ENCODE measurements at regions not wholly inside any gene's neighbourhood (a gene's known extent, or its start where the extent isn't known, plus 50 kb on each side); places are given as distances from the start of the nearest gene placed in this dataset.

DNA sequence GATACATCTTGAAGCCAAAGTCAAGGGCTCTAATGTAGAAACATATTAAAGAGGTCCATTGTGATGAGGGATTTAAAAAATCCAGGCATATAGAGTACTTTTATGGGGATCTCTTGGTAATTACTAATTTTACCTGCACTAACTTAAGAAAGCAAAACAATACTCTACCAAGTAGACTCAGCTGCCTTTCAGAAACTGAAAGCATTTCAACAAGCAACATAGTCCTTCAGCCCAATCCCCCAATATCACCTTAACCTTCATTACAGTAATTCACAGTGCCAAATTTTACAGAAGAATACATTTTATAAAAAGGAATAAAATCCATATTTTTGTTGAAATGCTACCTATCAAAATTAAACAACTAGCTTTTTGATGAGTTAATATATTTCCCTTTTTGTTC lies 422.9 kb downstream of the DTHD1 start:
- H3K4me3 Mint-ChIP-seq, result no peak overlapping the region
- H3K9me3 Mint-ChIP-seq, result peaks cover 3% of the 10 kb centered on the region
- no peak overlapping the region for H3K27ac Mint-ChIP-seq
- POLR2A ChIA-PET, result no interaction called here
- no peak for TF ChIP-seq CTCF (IDR thresholded peaks at IDR 0.05)
- CTCF ChIA-PET, result no interaction called here
- H3K36me3 Mint-ChIP-seq (ENCODE audit: low read depth), result no peaks in the 10 kb centered on the region
- DNase-seq, result no peak
- intact Hi-C loops (cut with micrococcal nuclease), result no loop called here
- no peak for ATAC-seq (ENCODE audit: low read depth)
- no peaks in the 10 kb centered on the region for H3K4me1 Mint-ChIP-seq
- H3K27me3 Mint-ChIP-seq, result no peaks in the 10 kb centered on the region

- H3K27ac Mint-ChIP-seq, result no peak overlapping the region
- no peaks in the 10 kb centered on the region for H3K27me3 Mint-ChIP-seq
- no peaks in the 10 kb centered on the region for H3K4me1 Mint-ChIP-seq
- H3K9me3 Mint-ChIP-seq, result no peaks in the 10 kb centered on the region
- intact Hi-C loops (cut with micrococcal nuclease), result no loop called here
- DNase-seq, result no peak
- ChIA-PET CTCF (no interaction called here), POLR2A (no interaction called here)
- ATAC-seq (ENCODE audit: low read depth), result no peak
- H3K4me3 Mint-ChIP-seq, result no peak overlapping the region
- H3K36me3 Mint-ChIP-seq (ENCODE audit: low read depth), result no peaks in the 10 kb centered on the region
- TF ChIP-seq CTCF (IDR thresholded peaks at IDR 0.05), result no peak
These were observed 428.6 kb downstream of the DTHD1 start for GRCh38 chr4:36709991-36710390.

DNA sequence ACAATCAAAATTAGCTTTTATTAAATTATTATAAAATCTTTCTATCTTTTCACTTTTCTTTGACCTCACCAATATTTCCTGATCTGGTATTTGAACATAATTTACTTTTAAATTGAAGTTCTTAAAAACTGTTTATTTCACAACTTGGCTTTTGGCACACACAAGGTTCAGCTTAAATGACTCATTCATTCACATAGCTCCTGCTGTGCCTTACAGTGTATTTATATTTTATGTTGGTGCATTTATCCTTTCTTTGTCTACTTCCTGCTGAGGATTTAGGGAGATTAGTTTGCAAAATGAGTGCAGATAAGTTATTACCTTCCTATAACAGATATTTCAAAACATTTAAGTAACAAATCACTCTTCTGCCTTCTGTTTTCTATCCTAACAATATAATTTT lies 430.6 kb downstream of the DTHD1 start:
- ChIA-PET POLR2A (no interaction called here), CTCF (no interaction called here)
- ATAC-seq (ENCODE audit: low read depth), result no peak
- no peak for DNase-seq
- H3K27me3 Mint-ChIP-seq, result no peaks in the 10 kb centered on the region
- no peaks in the 10 kb centered on the region for H3K9me3 Mint-ChIP-seq
- no peak overlapping the region for H3K4me3 Mint-ChIP-seq
- TF ChIP-seq CTCF (IDR thresholded peaks at IDR 0.05), result no peak
- intact Hi-C loops (cut with micrococcal nuclease), result no loop called here
- H3K4me1 Mint-ChIP-seq, result no peaks in the 10 kb centered on the region
- H3K36me3 Mint-ChIP-seq (ENCODE audit: low read depth), result no peaks in the 10 kb centered on the region
- H3K27ac Mint-ChIP-seq, result no peak overlapping the region

DNA sequence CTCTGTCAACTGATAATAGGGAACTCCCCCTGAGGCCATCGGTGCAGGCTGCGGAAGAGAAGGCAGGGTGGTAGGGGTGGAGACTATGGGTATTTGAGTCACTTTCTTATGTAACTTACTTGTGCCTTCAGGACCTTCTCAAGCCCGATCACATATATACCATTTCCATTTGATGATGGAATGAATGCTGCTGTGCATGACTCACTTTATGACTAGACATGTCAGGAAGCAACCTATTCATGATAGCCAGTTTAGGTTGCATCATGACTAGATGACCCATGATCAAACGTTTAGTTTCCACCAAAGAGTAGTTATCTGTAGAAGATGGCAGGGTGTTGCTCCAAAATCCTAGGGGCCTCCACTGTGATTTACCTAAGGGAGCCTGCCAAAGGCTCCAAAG lies 435.5 kb downstream of the DTHD1 start:
- Mint-ChIP-seq H3K4me3 (no peak overlapping the region), H3K27me3 (no peaks in the 10 kb centered on the region), H3K4me1 (no peaks in the 10 kb centered on the region), H3K36me3 (ENCODE audit: low read depth) (no peaks in the 10 kb centered on the region), H3K9me3 (no peaks in the 10 kb centered on the region), H3K27ac (no peak overlapping the region)
- ChIA-PET CTCF (no interaction called here), POLR2A (no interaction called here)
- ATAC-seq (ENCODE audit: low read depth) (no peak), DNase-seq (no peak)
- intact Hi-C loops (cut with micrococcal nuclease), result no loop called here
- no peak for TF ChIP-seq CTCF (IDR thresholded peaks at IDR 0.05)

GRCh38 chr4:36719425-36719824 lies 438.0 kb downstream of the DTHD1 start:
- Mint-ChIP-seq H3K9me3 (no peaks in the 10 kb centered on the region), H3K27ac (no peak overlapping the region), H3K27me3 (no peaks in the 10 kb centered on the region), H3K4me3 (no peak overlapping the region), H3K36me3 (ENCODE audit: low read depth) (no peaks in the 10 kb centered on the region), H3K4me1 (no peaks in the 10 kb centered on the region)
- ChIA-PET CTCF (no interaction called here), POLR2A (no interaction called here)
- DNase-seq, result no peak
- intact Hi-C loops (cut with micrococcal nuclease), result no loop called here
- ATAC-seq (ENCODE audit: low read depth), result no peak
- no peak for TF ChIP-seq CTCF (IDR thresholded peaks at IDR 0.05)

All from activated B cell treated with CpG ODN at 0.5 μM for 24 hours (primary cell).